WTC11 (cell line): ENCODE measurements at regions not wholly inside any gene's neighbourhood (a gene's known extent, or its start where the extent isn't known, plus 50 kb on each side); places are given as distances from the start of the nearest gene placed in this dataset.

Source experiments
- ATAC-seq: fragments of 200-7000 bp; cut with Tn5 transposase; 2 replicates; pipeline ENCODE4 v1.10.0; 2021; ENCODE audit warnings: mild to moderate bottlenecking, moderate library complexity
- CTCF ChIA-PET: fragments of 300-600 bp; sonication (Branson Sonifier 250); formaldehyde crosslinking; loops from one replicate; lab custom pipeline; 2021; ENCODE audit warnings: antibody characterized with exemption; lab: Charles Lee
- POLR2A ChIA-PET: fragments of 350-600 bp; sonication (Branson Sonifier 250); formaldehyde crosslinking; loops from one replicate; lab custom pipeline; 2021; ENCODE audit warnings: antibody characterized with exemption; lab: Charles Lee
- DNase-seq: peaks from one replicate; pipeline ENCODE4 v3.0.0; 2021; ENCODE audit warnings: low spot score
- H3K27ac Mint-ChIP-seq: 2 replicates; pipeline ENCODE4 v1.8.0; 2021; ENCODE audit warnings: mixed read lengths
- H3K27me3 Mint-ChIP-seq: 2 replicates; pipeline ENCODE4 v1.8.0; 2021; ENCODE audit warnings: low read depth, mild to moderate bottlenecking, moderate library complexity, mixed read lengths
- H3K36me3 Mint-ChIP-seq: 2 replicates; pipeline ENCODE4 v1.8.0; 2021; ENCODE audit warnings: mixed read lengths
- H3K4me1 Mint-ChIP-seq: 2 replicates; pipeline ENCODE4 v1.8.0; 2022; ENCODE audit warnings: mixed read lengths
- H3K4me3 Mint-ChIP-seq: 2 replicates; pipeline ENCODE4 v1.8.0; 2021; ENCODE audit warnings: mild to moderate bottlenecking, moderate library complexity, mixed read lengths
- H3K9me3 Mint-ChIP-seq: 2 replicates; pipeline ENCODE4 v1.8.0; 2021; ENCODE audit warnings: mixed read lengths
- AR ChIP-seq: fragments of 250-450 bp; sonication (Bioruptor Pico); IDR thresholded peaks from 2 replicates; pipeline ENCODE4 v1.9.0; 2021; ENCODE audit warnings: mild to moderate bottlenecking
- ATF1 ChIP-seq: sonication (generic); formaldehyde crosslinking; IDR thresholded peaks from 2 replicates; pipeline ENCODE4 v1.8.1; 2023; ENCODE audit warnings: mild to moderate bottlenecking, moderate library complexity, missing genetic modification reagents
- ATF2 ChIP-seq: sonication (generic); formaldehyde crosslinking; IDR thresholded peaks from 2 replicates; pipeline ENCODE4 v1.8.1; 2022; ENCODE audit warnings: low read depth, missing genetic modification reagents, borderline replicate concordance
- E2F4 ChIP-seq: sonication (generic); formaldehyde crosslinking; IDR thresholded peaks from 2 replicates; pipeline ENCODE4 v1.8.1; 2022; ENCODE audit warnings: low read depth, mild to moderate bottlenecking, moderate library complexity, missing genetic modification reagents, borderline replicate concordance
- ERG ChIP-seq: fragments of 250-450 bp; sonication (Bioruptor Pico); IDR thresholded peaks from 2 replicates; pipeline ENCODE4 v1.8.0; 2021; ENCODE audit warnings: mild to moderate bottlenecking
- ESRRA ChIP-seq: sonication (generic); formaldehyde crosslinking; IDR thresholded peaks from 2 replicates; pipeline ENCODE4 v1.8.1; 2022; ENCODE audit warnings: mild to moderate bottlenecking, missing genetic modification reagents, borderline replicate concordance
- ETV6 ChIP-seq: sonication (generic); formaldehyde crosslinking; IDR thresholded peaks from 2 replicates; pipeline ENCODE4 v1.8.1; 2022; ENCODE audit warnings: mild to moderate bottlenecking, missing genetic modification reagents
- MLX ChIP-seq: sonication (generic); formaldehyde crosslinking; IDR thresholded peaks from 2 replicates; pipeline ENCODE4 v1.8.1; 2023; ENCODE audit warnings: mild to moderate bottlenecking, missing genetic modification reagents, moderate library complexity
- MYBL2 ChIP-seq: sonication (generic); formaldehyde crosslinking; IDR thresholded peaks from 2 replicates; pipeline ENCODE4 v1.8.1; 2023; ENCODE audit warnings: mild to moderate bottlenecking, moderate library complexity, missing genetic modification reagents
- NR1H2 ChIP-seq: sonication (generic); formaldehyde crosslinking; IDR thresholded peaks from 2 replicates; pipeline ENCODE4 v1.9.0; 2021; ENCODE audit warnings: mild to moderate bottlenecking, moderate library complexity, missing genetic modification reagents
- OVOL2 ChIP-seq: fragments of 250-450 bp; sonication (Bioruptor Pico); IDR thresholded peaks from 2 replicates; pipeline ENCODE4 v1.9.0; 2021; ENCODE audit warnings: mild to moderate bottlenecking, borderline replicate concordance
- PREB ChIP-seq: sonication (generic); formaldehyde crosslinking; IDR thresholded peaks from 2 replicates; pipeline ENCODE4 v1.8.1; 2022; ENCODE audit warnings: mild to moderate bottlenecking, missing genetic modification reagents, moderate library complexity, borderline replicate concordance
- ZBTB43 ChIP-seq: sonication (generic); formaldehyde crosslinking; IDR thresholded peaks from 2 replicates; pipeline ENCODE4 v1.8.1; 2023; ENCODE audit warnings: mild to moderate bottlenecking, missing genetic modification reagents
- ZNF121 ChIP-seq: sonication (generic); formaldehyde crosslinking; IDR thresholded peaks from 2 replicates; pipeline ENCODE4 v1.8.0; 2023; ENCODE audit warnings: missing genetic modification reagents
- ZNF219 ChIP-seq: sonication (generic); formaldehyde crosslinking; IDR thresholded peaks from 2 replicates; pipeline ENCODE4 v1.8.0; 2023; ENCODE audit warnings: missing genetic modification reagents, mild to moderate bottlenecking, borderline replicate concordance
- ZNF425 ChIP-seq: fragments of 250-450 bp; sonication (Bioruptor Pico); conservative IDR thresholded peaks from 2 replicates; pipeline ENCODE4 v1.9.0; 2021; ENCODE audit warnings: mild to moderate bottlenecking

- Mint-ChIP-seq H3K4me3 (no peak overlapping the region), H3K27ac (no peak overlapping the region), H3K27me3 (no peaks in the 10 kb centered on the region), H3K4me1 (peaks cover 10% of the 10 kb centered on the region), H3K9me3 (no peaks in the 10 kb centered on the region), H3K36me3 (no peaks in the 10 kb centered on the region)
- ATAC-seq (no peak), DNase-seq (no peak)
- CTCF ChIA-PET: no interaction called here
- POLR2A ChIA-PET: interaction anchor here (0.6 kb wide), 1 partner anchor 720 kb away, joined by 4 read pairs; no protein-coding TSS in a partner anchor
- TF ChIP-seq ETV6: no peak
- no peak for TF ChIP-seq ATF1 (CRISPR knock-in tag)
- no peak for TF ChIP-seq ZNF121 (CRISPR knock-in tag)
- TF ChIP-seq ZBTB43 (CRISPR knock-in tag): no peak
- TF ChIP-seq E2F4: no peak
- no peak for TF ChIP-seq ERG (CRISPR knock-in tag)
- no peak for TF ChIP-seq NR1H2 (CRISPR knock-in tag)
- TF ChIP-seq MYBL2 (CRISPR knock-in tag): no peak
- no peak for TF ChIP-seq ZNF219
- no peak for TF ChIP-seq OVOL2
- TF ChIP-seq AR: no peak
- no peak for TF ChIP-seq ZNF425 (CRISPR knock-in tag)
- TF ChIP-seq ESRRA: no peak
Observed at GRCh38 chr5:89572696-89573095, 689.7 kb upstream of the MEF2C start.

- TF ChIP-seq PREB (CRISPR knock-in tag) (no peak), MLX (CRISPR knock-in tag) (no peak), ATF2 (CRISPR knock-in tag) (no peak)
- no peaks in the 10 kb centered on the region for H3K9me3 Mint-ChIP-seq
- H3K36me3 Mint-ChIP-seq: no peaks in the 10 kb centered on the region
- ChIA-PET CTCF (no interaction called here), POLR2A (no interaction called here)
- H3K27ac Mint-ChIP-seq: no peak overlapping the region
- no peak for DNase-seq
- H3K4me3 Mint-ChIP-seq: no peak overlapping the region
- H3K27me3 Mint-ChIP-seq: no peaks in the 10 kb centered on the region
- peaks cover 10% of the 10 kb centered on the region for H3K4me1 Mint-ChIP-seq
- ATAC-seq: no peak
Observed at GRCh38 chr5:89570557-89570956, 687.6 kb upstream of the MEF2C start.
